H1 (cell line): ENCODE measurements at regions not wholly inside any gene's neighbourhood (a gene's known extent, or its start where the extent isn't known, plus 50 kb on each side); places are given as distances from the start of the nearest gene placed in this dataset.

Source experiments
- CTCF ChIA-PET: fragments of 300-600 bp; sonication (Branson Sonifier 250); formaldehyde crosslinking; loops from one replicate; lab custom pipeline; 2021; ENCODE audit not compliant: partially characterized antibody; lab: Charles Lee
- POLR2A ChIA-PET: fragments of 300-600 bp; sonication (Branson Sonifier 250); formaldehyde crosslinking; loops from one replicate; lab custom pipeline; 2021; ENCODE audit warnings: inconsistent platforms; ENCODE audit not compliant: partially characterized antibody; lab: Charles Lee
- DNase-seq, 2 experiments: peaks; one replicate each; pipeline versions ENCODE4 v3.0.0 to v3.0.0-alpha.2; 2010 to 2022; ENCODE audit warnings: low spot score in 2 of 2, low read depth in 1 of 2, mixed read lengths in 1 of 2
- FAIRE-seq: peaks from 2 replicates; lab custom pipeline; 2011; peaks lifted over from hg19 to GRCh38; lab: Jason Lieb, UNC
- H2AFZ ChIP-seq: 2 replicates; pipeline ENCODE4 v1.8.1; 2012; ENCODE audit warnings: low read length, inconsistent platforms
- H2AK5ac ChIP-seq: 2 replicates; pipeline ENCODE4 v1.6.1; 2013; ENCODE audit warnings: low read depth, low read length
- H2BK120ac ChIP-seq: replicated peaks from 2 replicates; pipeline ENCODE3; 2013; ENCODE audit warnings: low read depth, low read length, inconsistent platforms
- H2BK12ac ChIP-seq: 2 replicates; pipeline ENCODE4 v1.6.1; 2013; ENCODE audit warnings: low read depth, low read length
- H2BK15ac ChIP-seq: 2 replicates; pipeline ENCODE4 v1.6.1; 2013; ENCODE audit warnings: low read length
- H2BK20ac ChIP-seq: 2 replicates; pipeline ENCODE4 v1.6.1; 2013; ENCODE audit warnings: low read length
- H2BK5ac ChIP-seq: 2 replicates; pipeline ENCODE4 v1.6.1; 2013; ENCODE audit warnings: low read depth, low read length
- H3K14ac ChIP-seq: 2 replicates; pipeline ENCODE4 v1.6.1; 2013; ENCODE audit warnings: inconsistent platforms; ENCODE audit not compliant: insufficient read length
- H3K18ac ChIP-seq: 2 replicates; pipeline ENCODE4 v1.6.1; 2013; ENCODE audit warnings: low read length; ENCODE audit errors: extremely low read depth
- H3K23ac ChIP-seq: 2 replicates; pipeline ENCODE4 v1.6.1; 2013; ENCODE audit warnings: inconsistent platforms; ENCODE audit not compliant: insufficient read length
- H3K23me2 ChIP-seq: 2 replicates; pipeline ENCODE4 v1.6.1; 2013; ENCODE audit warnings: low read depth, low read length
- H3K27ac ChIP-seq: 2 replicates; pipeline ENCODE4 v1.6.1; 2011; ENCODE audit warnings: low read depth, low read length, inconsistent platforms
- H3K27me3 ChIP-seq, 4 experiments: replicated peaks in 1 of 4; 1 replicate in 1 of 4; 2 replicates in 3 of 4; pipeline versions ENCODE4 v1.6.1 to v1.8.1; 2011 to 2013; ENCODE audit warnings: low read length in 3 of 4, mild to moderate bottlenecking in 3 of 4, inconsistent platforms in 2 of 4, mixed read lengths in 2 of 4, moderate library complexity in 1 of 4; ENCODE audit not compliant: control insufficient read depth in 3 of 4, insufficient read depth in 3 of 4; ENCODE audit errors: extremely low read depth in 1 of 4
- H3K36me3 ChIP-seq, 4 experiments: 2 replicates each; pipeline versions ENCODE4 v1.6.1 to v1.8.1; 2011 to 2013; ENCODE audit warnings: mild to moderate bottlenecking in 4 of 4, low read length in 3 of 4, moderate library complexity in 2 of 4, control low read depth in 1 of 4, inconsistent platforms in 1 of 4; ENCODE audit not compliant: insufficient read depth in 4 of 4, control insufficient read depth in 2 of 4
- H3K4ac ChIP-seq: replicated peaks from 2 replicates; pipeline ENCODE3; 2013; ENCODE audit warnings: low read length, low read depth, mixed read lengths, inconsistent platforms; ENCODE audit not compliant: insufficient read length
- H3K4me1 ChIP-seq, 4 experiments: replicated peaks in 1 of 4; 1 replicate in 1 of 4; 2 replicates in 3 of 4; pipeline versions ENCODE4 v1.6.1 to v1.8.1; 2011 to 2013; ENCODE audit warnings: low read length in 3 of 4, inconsistent platforms in 2 of 4, mixed read lengths in 1 of 4; ENCODE audit not compliant: insufficient read depth in 4 of 4, control insufficient read depth in 3 of 4
- H3K4me2 ChIP-seq, 2 experiments: 2 replicates each; pipeline versions ENCODE4 v1.6.1 to v1.8.1; 2011 to 2013; ENCODE audit warnings: low read depth in 2 of 2, low read length in 2 of 2, control low read depth in 1 of 2, inconsistent platforms in 1 of 2, mild to moderate bottlenecking in 1 of 2; ENCODE audit not compliant: insufficient read depth in 1 of 2
- H3K4me3 ChIP-seq, 4 experiments: fragments of 200-600, 300-600 bp in 1 of 4; sonication (generic), shearing (Covaris generic), sonication (Bioruptor Twin) in 1 of 4; 2 replicates each; pipeline versions ENCODE4 v1.5.1 to v1.8.1; 2011 to 2016; ENCODE audit warnings: low read length in 4 of 4, low read depth in 3 of 4, control low read depth in 2 of 4, inconsistent platforms in 2 of 4, mild to moderate bottlenecking in 2 of 4, mixed read lengths in 1 of 4, moderate library complexity in 1 of 4; ENCODE audit not compliant: insufficient read depth in 2 of 4; ENCODE audit errors: extremely low read depth in 1 of 4
- H3K56ac ChIP-seq: replicated peaks from 2 replicates; pipeline ENCODE3; 2013; ENCODE audit warnings: low read depth, mild to moderate bottlenecking, mixed read lengths, low read length, inconsistent platforms; ENCODE audit not compliant: insufficient read length
- H3K79me1 ChIP-seq: 2 replicates; pipeline ENCODE4 v1.6.1; 2013; ENCODE audit warnings: low read depth, low read length, control low read depth
- H3K79me2 ChIP-seq, 2 experiments: 2 replicates each; pipeline versions ENCODE4 v1.6.1 to v1.8.1; 2012 to 2013; ENCODE audit warnings: low read length in 2 of 2, mild to moderate bottlenecking in 2 of 2, inconsistent platforms in 1 of 2; ENCODE audit not compliant: insufficient read depth in 2 of 2, control insufficient read depth in 1 of 2
- H3K9ac ChIP-seq, 4 experiments: replicated peaks in 1 of 4; 1 replicate in 1 of 4; 2 replicates in 3 of 4; pipeline versions ENCODE4 v1.6.1 to v1.8.1; 2011 to 2013; ENCODE audit warnings: low read depth in 3 of 4, low read length in 3 of 4, control low read depth in 2 of 4, mild to moderate bottlenecking in 2 of 4, moderate library complexity in 2 of 4, inconsistent platforms in 1 of 4; ENCODE audit errors: extremely low read depth in 1 of 4
- H3K9me3 ChIP-seq, 2 experiments: 2 replicates each; pipeline versions ENCODE4 v1.6.1 to v1.8.1; 2012 to 2013; ENCODE audit warnings: mild to moderate bottlenecking in 2 of 2, moderate library complexity in 2 of 2, control low read depth in 1 of 2, inconsistent platforms in 1 of 2, low read depth in 1 of 2, low read length in 1 of 2, mixed read lengths in 1 of 2; ENCODE audit not compliant: insufficient read depth in 2 of 2
- H4K20me1 ChIP-seq, 2 experiments: replicated peaks in 1 of 2; 2 replicates each; pipeline versions ENCODE3 to v1.8.1; 2011 to 2013; ENCODE audit warnings: inconsistent platforms in 2 of 2, low read length in 2 of 2, mild to moderate bottlenecking in 1 of 2; ENCODE audit not compliant: insufficient read depth in 2 of 2, control insufficient read depth in 1 of 2
- H4K5ac ChIP-seq: 2 replicates; pipeline ENCODE4 v1.6.1; 2013; ENCODE audit warnings: low read length, low read depth, mixed read lengths, inconsistent platforms; ENCODE audit not compliant: insufficient read length
- H4K8ac ChIP-seq: 2 replicates; pipeline ENCODE4 v1.8.0; 2013; ENCODE audit warnings: mild to moderate bottlenecking, moderate library complexity, low read length, inconsistent platforms; ENCODE audit not compliant: insufficient read depth; ENCODE audit errors: extremely low read depth
- H4K91ac ChIP-seq: replicated peaks from 2 replicates; pipeline ENCODE3; 2013; ENCODE audit warnings: low read length, mixed read lengths, inconsistent platforms; ENCODE audit not compliant: insufficient read length
- GTF2F1 ChIP-seq: IDR thresholded peaks from 2 replicates; pipeline ENCODE4 v1.6.1; 2012; ENCODE audit warnings: low read depth, low read length, improper control_type of control experiment, borderline replicate concordance
- WGBS, 2 experiments: shearing (Covaris generic) in 1 of 2; methylation state at CpG; one replicate each; pipeline versions ENCODE4 v1.1.6 to v1.1.7; 2013 to 2015; ENCODE audit warnings: low lambda C conversion rate in 2 of 2, mixed read lengths in 2 of 2, inconsistent platforms in 1 of 2, low coverage in 1 of 2, missing lambda C conversion rate in 1 of 2; ENCODE audit not compliant: insufficient replicate concordance in 2 of 2, insufficient coverage in 1 of 2, insufficient read length in 1 of 2; ENCODE audit errors: extremely low coverage in 1 of 2, missing lambda C conversion rate in 1 of 2; 5-methylcytosine and 5-hydroxymethylcytosine counted together

- Histone ChIP-seq H3K56ac (no peak overlapping the region), H2AFZ (no peak overlapping the region), H3K4me3 (no peak overlapping the region), H3K14ac (no peak overlapping the region), H3K27me3 (no peaks in the 10 kb centered on the region), H2AK5ac (no peak overlapping the region), H3K36me3 (no peaks in the 10 kb centered on the region), H3K79me2 (no peaks in the 10 kb centered on the region), H3K4ac (no peak overlapping the region), H3K4me1 (no peaks in the 10 kb centered on the region), H3K79me1 (no peaks in the 10 kb centered on the region), H3K23ac (no peak overlapping the region), H4K91ac (no peak overlapping the region), H3K27ac (no peak overlapping the region), H2BK12ac (no peak overlapping the region), H3K4me2 (no peak overlapping the region), H4K8ac (no peak overlapping the region), H3K23me2 (no peaks in the 10 kb centered on the region), H3K9ac (no peak overlapping the region), H4K5ac (no peak overlapping the region), H2BK5ac (no peak overlapping the region), H2BK20ac (no peak overlapping the region), H4K20me1 (peaks cover 0 to 2% of the 10 kb centered on the region in 2 experiments), H3K9me3 (no peaks in the 10 kb centered on the region), H2BK15ac (no peak overlapping the region), H2BK120ac (no peak overlapping the region), H3K18ac (no peak overlapping the region)
- DNase-seq (no peak), FAIRE-seq (no peak)
- ChIA-PET CTCF (interaction anchor here (0.8 to 1.0 kb wide), 3 partner anchors 9 to 20 kb away, joined by 3 read pairs; no protein-coding TSS in a partner anchor), POLR2A (no interaction called here)
- 92% methylated on average over 4 of the region's 4 CpGs; no CpG with 5 or more reads in 1 of the 2 experiments for WGBS, 2 experiments
- no peak for TF ChIP-seq GTF2F1
Observed at GRCh38 chr11:33455867-33456463, 198.8 kb downstream of the HIPK3 start.
